HG03571 (cell line): ENCODE measurements at regions not wholly inside any gene's neighbourhood (a gene's known extent, or its start where the extent isn't known, plus 50 kb on each side); places are given as distances from the start of the nearest gene placed in this dataset.
"Not testable (repeated sequence)": the region's sequence is repeated elsewhere in the genome, so short reads cannot be mapped to it uniquely, and the experiment has no call there.

Experiments used
- ATAC-seq: cut with Tn5 transposase; IDR thresholded peaks from one replicate; pipeline ENCODE4 v1.9.1; 2021; ENCODE audit not compliant: unreplicated experiment

DNA sequence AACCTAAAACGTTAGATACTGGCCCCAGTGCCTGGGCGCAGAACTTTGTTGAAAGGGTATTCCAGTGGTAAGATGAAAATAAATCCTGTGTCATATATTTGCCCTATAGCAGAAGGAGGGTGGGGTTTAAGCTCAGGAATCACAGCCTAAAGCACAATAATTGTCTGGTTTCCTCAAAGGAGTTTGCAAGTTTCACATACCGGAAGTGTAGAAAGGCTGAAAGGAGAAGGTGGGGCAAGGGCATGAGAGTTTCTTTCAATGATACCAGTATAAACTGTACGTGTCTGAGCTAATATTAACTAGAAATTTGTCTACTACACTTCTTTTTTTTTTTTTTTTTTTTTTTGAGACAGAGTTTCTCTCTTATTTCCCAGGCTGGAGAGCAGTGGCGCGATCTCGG is 147.9 kb upstream of the WWC1 start:
- not testable (repeated sequence) for ATAC-seq

DNA sequence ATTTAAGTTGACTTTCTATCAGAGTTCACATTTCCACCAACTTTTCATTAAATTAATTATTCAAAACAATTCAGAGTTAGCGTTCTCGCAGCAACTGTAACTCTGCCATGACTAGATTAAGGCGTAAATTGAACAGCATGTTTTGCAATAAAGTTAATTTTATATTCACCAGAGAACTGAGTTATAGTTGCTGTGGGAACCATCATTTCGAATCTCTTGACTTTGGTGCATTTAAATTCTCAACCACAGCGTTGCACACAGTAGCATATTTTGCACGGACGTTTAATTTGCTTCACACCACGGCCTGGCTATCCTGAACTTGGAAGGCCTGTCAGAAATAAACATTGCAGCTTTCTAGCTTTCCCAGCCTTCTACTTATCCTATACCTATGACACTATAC is 144.3 kb upstream of the WWC1 start:
- ATAC-seq: no peak

DNA sequence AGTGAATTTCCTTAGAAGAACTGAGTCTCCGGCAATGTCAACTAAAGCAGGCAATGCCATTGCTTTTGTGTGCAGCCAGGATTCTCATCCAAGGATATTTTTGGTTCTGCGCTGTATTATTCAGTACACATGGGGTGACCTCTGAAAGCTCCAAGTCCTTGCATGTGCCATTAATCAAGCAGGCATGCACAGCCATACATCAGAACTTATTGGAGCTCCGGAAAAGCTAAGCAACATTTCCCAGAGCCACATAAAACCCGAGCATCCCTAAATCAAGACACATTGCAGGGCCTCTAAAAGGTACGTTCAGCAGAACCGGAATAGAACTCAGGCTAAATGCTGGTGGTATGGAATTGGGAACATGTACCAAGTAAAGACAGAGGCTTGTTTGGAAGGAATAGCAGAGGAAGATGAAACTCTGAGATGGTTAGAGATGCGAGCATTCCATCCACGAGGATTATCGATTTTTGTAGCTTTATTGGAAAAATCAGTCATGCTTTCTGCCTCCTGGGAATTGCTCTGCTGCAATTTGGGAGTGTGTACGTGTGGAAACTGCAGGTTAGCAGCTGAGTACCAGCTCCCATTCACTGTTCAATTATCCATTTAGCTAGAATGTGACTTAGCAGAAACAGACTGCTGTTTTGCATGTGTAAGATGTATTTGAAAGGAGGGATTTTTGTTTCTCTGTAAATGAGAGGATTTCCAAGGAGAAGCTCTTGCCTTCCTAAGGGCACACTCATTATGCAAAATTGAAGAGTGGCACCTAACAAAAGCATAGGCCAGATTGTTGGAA is 143.7 kb upstream of the WWC1 start:
- ATAC-seq: no peak

DNA sequence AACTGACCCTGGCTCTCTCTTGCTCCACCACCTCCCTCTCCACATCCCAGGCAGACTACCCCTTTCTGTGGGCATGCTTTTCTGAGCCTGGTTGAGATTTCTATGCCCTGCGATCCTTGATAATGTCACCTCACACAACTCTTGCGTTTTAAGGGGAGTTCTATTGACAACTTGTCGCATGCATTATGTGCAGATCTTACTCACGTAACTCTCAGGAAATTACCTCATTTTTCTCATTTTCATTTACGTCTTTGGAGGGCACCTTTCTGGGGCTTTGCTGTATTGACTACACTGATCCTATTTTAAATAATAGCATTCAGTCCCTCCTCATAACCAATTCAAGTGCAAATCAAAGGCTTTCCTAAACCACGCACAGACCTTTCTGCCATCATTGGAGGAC is 140.4 kb upstream of the WWC1 start:
- no peak for ATAC-seq

DNA sequence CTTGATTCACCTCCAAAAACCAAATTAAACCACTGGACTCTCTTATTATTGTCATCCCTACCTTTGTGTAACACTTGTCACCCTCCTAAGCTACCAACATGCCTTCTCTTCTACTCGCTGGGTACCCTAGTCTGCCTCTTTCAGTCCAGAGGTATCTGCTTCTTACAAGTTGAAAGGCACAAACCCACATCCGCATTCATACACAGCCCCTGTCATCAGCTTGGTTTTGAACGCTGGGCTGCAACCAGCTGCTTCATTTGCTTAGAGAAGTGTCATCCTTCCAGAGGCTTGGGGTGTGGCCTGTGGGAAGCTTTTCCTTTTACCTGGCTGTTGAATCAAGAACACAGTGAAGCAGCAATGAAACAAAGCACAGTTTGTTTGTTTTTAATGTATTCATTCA is 138.8 kb upstream of the WWC1 start:
- ATAC-seq: no peak

DNA sequence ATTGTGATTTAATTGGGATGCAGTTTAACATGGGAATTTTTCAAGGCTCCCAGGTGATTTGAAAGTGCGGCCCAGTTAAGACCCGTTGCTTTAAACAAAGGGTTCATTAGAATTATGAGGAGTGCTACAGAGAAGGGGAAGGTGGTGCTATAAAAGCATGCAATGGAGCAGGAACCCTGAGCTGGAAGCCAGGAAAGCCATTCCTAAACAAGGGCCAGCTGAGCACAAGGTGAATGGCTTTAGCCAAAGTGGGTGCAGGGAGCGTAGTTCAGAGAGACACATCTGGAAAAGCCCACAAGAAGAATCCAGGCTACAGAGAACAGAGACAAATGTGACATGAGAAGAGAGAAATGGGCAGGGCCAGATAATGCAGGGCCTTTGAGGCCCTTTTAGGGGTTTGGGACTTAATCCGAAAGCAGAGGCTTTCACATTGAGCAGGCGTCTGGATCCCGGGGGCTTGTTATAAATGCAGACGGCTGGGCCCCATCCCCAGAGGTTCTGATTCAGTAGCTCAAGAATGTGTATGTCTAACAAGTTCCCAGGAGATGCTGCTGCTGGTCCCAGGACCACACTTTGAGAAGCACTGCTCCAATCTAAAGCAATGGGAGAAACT is 138.1 kb upstream of the WWC1 start:
- no peak for ATAC-seq

DNA sequence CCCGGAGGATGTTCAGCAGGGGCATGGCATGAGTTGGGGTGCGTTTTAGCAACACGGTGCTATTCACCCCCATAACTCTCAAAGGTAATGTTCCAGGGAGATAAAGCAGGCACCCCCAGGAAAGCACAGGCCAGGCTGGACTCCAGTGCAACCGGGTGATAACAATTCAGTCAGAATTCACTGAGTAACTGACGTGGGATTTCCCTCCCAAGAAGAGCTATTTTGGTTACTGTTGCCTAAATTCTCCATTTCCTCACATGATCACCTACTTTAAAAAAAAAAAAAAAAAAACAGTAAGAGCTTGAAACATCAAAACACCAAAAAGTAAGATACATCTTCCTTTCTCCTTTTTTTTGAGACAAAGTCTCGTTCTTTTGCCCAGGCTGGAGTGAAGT is 137.6 kb upstream of the WWC1 start:
- no peak for ATAC-seq

DNA sequence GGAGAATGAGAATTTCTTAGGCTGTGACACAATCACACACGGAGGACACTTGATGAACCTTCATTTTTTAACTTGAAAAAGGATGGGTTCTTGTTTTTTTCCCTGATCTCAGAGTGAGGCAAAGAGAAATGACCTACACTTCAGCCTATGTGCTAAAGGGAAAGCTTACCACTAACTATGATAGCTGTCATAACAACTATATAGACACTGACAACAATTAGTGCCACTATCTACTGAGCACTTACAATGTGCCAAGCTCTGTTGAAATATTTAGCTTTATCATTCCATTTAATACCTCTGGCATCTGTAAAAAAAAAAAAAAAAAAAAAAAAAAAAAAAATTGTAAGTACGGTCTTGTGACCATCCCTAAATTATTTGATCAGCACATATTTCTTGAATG is 135.9 kb upstream of the WWC1 start:
- ATAC-seq: no peak

DNA sequence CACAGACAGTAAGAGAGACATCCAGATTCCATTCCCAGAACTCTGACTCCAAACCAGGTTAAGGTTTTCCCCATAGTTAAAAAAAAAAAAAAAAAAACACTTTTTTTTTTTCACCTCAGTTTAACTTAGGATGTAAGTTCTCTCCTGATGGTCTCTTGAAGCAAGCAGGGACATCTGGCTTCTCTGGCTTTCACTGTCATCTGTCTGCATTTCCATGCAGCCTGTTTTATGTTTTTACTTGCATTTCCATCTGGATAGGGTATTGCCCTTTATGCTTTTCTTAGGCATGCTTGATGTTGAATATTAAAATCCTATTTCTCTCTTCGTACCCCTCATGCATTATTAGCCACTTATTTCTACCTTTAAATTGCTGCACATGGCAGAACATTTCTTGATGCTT is 135.3 kb upstream of the WWC1 start:
- ATAC-seq: no peak

DNA sequence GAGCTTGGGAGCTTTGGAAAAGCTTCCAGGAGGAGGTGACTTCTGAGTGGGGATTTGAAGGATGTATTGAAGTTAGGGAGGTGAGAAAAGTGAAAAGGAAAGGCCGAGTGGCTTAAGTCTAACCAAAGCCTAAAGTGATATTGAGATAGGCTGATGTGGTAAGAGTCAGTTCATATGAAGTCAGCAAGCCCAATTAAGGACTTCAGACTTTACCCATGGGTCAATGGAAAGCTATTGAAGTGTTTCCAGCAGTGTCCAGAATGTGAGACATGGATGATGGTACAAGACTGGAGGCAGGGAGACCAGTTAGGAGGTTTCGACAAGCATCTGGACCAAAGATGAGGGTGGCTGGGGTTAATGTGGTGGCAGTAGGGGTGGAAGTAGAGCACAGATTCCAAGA is 134.3 kb upstream of the WWC1 start:
- ATAC-seq: no peak

DNA sequence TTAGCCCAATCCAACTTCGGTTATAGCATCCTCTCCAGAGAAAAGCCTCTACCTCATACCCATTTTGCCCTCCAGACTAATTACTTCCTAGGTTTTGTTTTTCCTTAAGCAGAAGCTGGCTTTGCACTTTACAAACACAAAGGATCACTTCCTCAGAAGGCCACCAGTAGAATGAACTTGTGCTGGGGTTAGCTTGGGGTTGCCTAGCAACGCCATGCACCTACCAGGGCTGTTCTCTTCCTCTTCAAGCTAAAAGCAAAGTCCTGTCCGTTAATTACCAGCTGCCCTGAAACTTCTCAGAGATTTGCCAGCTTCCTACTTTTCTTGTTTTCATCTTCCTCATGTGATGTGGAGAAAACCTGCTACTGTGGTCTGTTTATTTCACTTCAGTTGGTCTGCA is 132.0 kb upstream of the WWC1 start:
- ATAC-seq: no peak

DNA sequence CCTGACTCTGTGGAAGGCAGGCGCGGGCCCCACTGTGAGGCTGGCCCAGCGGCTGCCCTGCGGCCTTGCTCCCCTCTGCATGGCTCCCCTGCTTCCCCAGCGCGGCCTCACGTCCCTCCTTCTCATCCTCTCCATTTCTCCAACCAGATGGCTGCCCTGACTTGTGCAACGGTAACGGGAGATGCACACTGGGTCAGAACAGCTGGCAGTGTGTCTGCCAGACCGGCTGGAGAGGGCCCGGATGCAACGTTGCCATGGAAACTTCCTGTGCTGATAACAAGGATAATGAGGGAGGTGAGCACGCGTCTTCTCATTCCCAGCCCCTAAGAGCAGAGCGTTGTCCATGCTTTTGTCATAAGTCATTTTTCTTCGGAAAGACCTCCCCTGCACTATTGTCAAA is 129.0 kb upstream of the WWC1 start:
- ATAC-seq: no peak

DNA sequence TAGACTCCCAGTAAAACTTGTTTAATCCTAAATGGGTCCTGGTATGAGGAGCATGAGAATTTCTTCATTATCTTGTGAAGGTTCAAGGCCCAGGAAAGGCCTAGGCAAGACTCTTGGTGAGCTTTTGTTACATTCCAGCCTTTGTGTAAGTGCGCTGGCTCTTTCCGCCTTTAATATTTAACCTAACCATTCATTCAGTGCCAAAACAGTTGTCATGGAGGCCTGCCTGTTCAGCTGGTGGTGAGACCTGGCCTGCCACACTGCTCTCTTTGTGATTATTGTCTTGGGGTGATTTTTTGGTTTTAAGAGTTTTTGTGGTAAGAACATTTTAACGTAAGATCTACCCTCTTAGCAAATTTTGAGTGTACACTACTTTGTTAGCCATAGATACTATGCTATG is 127.5 kb upstream of the WWC1 start:
- ATAC-seq: no peak

DNA sequence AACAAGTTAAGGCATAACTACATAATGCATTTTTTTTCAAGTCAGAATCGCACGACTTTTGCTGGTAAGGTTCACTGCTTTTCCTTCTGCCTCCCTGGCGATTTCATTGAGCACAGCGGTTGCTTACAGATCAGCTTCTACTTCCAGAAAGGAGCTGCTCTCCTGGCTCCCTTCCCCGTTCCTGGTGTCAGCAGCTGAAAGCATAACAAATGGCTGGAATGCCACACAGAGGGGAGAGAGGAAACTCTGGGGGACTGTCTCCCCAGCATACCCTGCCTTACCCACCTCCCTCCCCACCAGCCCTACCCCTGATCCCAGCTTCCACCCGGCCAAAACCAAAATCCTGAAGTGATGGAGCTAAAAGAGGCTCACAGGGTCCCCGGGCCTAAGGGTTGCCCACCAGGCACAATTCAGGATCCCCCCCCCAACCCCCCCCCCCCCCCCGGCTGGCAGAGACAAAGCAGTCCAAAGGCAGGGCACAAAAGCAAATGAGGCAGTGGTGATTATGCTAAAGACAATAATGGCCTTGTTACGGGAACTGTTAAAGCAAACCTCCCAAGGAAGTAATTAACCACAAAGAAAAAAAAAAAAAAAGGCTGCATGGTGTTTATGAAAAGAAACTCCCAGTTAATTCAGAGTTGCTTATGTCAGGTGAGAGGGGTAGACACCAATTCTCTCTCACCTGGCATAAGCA is 126.1 kb upstream of the WWC1 start:
- ATAC-seq: no peak

DNA sequence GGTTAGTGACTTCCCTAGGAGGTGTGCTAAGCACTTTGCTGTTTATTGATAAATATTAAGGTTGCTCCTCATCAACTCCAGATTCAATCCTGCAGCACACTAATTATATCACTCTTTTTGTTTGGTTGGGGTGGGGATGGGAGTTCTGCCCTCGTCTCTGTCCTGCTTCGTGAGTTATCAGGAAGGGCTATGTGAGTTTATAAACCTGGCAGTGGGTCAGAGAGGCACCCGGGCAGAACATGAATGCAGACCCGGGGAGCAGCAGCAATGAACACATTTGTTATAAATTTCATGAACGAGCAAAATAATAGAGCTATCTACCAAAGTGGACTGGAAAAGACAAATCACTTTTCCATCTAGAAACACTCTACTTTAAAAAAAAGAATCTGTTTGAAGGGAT is 125.5 kb upstream of the WWC1 start:
- no peak for ATAC-seq

DNA sequence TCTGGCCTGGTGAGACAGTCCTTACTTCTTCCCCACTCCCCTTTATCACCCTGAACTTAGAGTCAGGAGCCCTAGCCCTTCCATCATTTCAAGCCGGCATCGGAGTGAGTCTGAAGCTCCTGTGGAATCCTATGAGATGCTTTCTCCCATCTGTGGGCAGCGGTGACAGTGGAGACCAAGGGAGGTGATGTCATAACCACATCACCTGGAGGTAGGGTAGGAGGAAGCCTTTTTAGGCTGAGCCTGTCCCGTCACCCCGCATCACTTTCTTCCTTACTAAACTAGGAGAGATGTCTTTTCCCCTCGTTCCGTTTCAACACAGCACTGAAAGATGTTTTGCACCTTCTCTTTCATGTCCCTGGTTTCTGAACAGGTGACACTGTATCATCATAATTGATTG is 124.1 kb upstream of the WWC1 start:
- no peak for ATAC-seq

DNA sequence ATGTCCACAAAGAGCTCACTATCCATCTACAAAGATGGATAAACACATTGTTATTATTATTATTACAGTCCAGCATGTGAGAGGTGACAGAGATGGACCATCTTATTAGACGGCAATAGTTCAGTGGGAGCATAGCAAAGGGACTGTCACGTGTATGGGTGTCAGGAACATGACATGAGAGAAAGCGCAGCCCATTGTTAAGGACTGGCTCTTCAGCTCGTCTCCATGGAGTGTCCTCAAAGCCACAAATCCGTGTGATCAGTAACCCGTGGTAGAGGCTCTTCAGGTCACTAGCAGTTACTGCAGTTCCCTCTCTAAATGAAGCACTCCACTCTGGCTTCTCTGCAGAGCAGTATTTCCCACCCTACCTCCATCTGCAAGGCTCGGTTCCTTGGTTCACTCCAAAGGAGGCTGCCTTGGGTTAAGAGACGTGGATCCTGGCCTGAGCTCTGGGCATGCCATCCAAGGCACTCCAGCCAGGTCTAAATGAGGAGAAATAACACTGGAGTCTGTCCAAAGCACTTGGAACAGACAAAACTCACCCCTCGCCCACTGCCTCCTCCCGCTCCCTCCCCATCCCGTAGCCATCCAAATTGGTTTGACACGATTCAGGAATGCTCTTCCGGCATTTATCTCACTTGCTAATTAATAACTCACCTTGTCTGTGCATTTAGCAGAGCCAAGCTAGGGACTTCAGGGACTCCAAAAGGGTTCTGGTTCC is 122.3 kb upstream of the WWC1 start:
- no peak for ATAC-seq

DNA sequence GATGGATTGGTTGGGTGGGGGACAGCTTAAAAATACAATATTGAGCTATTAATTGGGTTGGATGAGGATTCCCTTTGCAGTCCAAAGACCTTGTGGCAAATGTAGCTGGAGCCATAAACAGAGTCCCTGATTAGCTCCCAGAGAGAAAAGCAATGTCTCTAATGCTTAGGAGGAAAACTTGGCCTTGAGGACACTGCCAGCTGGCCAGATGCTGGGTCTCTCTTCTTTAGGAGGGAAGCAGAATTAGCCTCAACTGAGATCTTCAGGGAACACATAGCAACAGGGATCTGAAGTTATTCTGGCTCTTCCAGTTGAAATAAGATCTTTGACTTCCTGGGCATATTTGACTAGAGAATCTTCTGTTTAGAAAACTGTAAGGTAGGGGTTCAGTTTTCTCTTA is 121.7 kb upstream of the WWC1 start:
- no peak for ATAC-seq

DNA sequence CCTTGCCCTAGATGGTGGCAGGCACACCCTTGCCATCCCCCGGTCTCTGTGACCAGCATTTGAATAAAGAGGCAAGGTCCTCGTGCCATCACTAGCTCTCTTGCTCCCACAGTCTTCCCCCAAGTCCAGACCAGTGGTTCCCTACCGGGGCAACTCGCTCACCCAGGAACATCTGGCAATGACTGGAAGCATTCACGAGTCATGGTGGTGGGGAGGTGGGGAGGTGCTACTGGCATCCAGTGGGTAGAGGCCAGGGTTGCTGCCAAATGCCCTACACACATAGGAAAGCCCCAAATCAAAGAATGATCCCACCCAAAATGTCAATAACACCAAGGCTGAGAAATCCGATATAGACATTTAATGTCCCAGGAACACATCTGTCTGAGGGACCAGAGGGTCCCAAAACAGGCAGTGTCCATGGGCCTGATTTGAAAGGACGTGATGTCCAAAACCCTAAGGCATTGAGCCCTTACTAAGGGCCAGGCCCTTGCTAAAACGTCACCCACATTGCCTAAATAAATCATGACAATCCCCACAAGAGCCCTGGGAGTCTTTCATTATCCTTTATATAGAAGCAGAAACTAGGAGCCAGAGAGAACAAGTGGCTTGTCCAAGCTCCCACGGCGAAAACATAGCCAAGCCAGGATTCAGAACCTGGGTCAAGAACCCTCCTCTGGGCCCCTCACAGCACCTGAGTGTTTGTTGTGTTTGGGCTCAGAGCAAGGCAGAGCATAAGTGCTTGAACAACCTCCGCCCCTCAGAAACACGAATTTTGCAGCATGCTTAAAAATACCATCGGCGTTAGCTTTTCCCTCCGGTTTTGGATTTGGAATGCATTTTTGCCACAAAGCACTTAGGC is 119.3 kb upstream of the WWC1 start:
- no peak for ATAC-seq

DNA sequence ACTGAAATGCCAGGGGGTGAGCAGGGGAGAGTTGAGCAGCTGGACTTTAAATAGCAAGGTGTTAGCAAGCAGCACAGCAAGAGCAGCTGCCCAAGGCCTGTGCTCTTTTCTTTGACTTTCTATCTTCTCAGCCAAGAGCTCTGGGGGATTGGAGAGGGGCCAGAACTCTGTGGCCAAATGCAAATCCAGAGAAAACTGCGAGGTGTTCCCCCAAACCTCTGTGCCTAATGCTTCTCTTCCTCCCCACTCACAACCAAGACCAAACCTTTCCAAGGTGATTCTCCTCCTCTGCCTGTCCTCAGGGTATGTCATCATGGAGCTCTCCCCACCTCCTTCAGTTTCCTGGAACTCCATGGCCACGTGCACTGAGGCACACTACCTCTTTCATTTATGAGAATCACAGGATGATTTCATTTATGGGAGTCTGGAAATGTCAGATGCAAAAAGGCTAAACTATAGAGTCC is 118.7 kb upstream of the WWC1 start:
- no peak for ATAC-seq

DNA sequence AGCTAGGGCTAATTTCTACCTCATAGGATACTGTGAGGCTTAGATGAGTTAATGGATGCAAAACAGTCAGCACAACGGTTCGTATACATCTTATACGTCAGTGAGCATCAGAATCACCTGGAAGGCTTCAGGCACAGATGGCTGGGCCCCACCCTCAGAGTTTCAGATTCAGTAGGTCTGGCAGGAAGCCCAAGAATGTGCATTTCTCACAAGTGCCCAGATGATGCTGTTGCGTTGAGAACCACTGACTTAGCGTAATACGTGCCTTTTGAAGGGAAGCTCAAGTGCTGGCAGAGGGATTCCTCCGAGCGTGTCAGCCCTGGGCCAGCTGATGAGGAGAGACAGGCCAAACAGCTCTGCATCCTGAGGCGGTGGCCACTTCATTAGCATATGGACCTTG is 117.1 kb upstream of the WWC1 start:
- no peak for ATAC-seq
